Neural progenitor cell (in vitro differentiated cells): ENCODE measurements at regions not wholly inside any gene's neighbourhood (a gene's known extent, or its start where the extent isn't known, plus 50 kb on each side); places are given as distances from the start of the nearest gene placed in this dataset.

Experiments
- CTCF ChIP-seq: fragments of 200-600 bp; sonication (generic); IDR thresholded peaks from 2 replicates; pipeline ENCODE4 v1.5.1; 2017; ENCODE audit warnings: antibody characterized with exemption, mild to moderate bottlenecking
- EZH2 ChIP-seq: fragments of 200-600 bp; sonication (generic); IDR thresholded peaks from 2 replicates; pipeline ENCODE4 v1.6.1; 2017; ENCODE audit warnings: antibody characterized with exemption, mild to moderate bottlenecking, moderate library complexity

GRCh38 chr13:64327505-64328194 lies 2902.5 kb downstream of the PCDH9 start:
- no peak for TF ChIP-seq CTCF
- no peak for TF ChIP-seq EZH2
